GM18507 (cell line): ENCODE measurements at regions not wholly inside any gene's neighbourhood (a gene's known extent, or its start where the extent isn't known, plus 50 kb on each side); places are given as distances from the start of the nearest gene placed in this dataset.
"Not testable (repeated sequence)": the region's sequence is repeated elsewhere in the genome, so short reads cannot be mapped to it uniquely, and the experiment has no call there.

ENCODE experiments used
- DNase-seq: peaks from one replicate; pipeline ENCODE4 v3.0.0; 2011; ENCODE audit warnings: low read depth; ENCODE audit not compliant: insufficient read length; ENCODE audit errors: extremely low spot score
- FAIRE-seq: peaks from 2 replicates; lab custom pipeline; 2011; peaks lifted over from hg19 to GRCh38; lab: Jason Lieb, UNC

- FAIRE-seq, result no peak
Measured at GRCh38 chr21:14694817-14695216, 148.7 kb upstream of the SAMSN1 start.

GRCh38 chr21:14693997-14694396 is 147.9 kb upstream of the SAMSN1 start:
- no peak for DNase-seq
- no peak for FAIRE-seq

More at GRCh38 chr21:14694817-14695216, 148.7 kb upstream of the SAMSN1 start:
- no peak for DNase-seq

GRCh38 chr21:14691914-14692313 is 145.8 kb upstream of the SAMSN1 start:
- no peak for DNase-seq
- no peak for FAIRE-seq

GRCh38 chr21:14690886-14691285 is 144.8 kb upstream of the SAMSN1 start:
- no peak for FAIRE-seq
- no peak for DNase-seq

GRCh38 chr21:14688936-14689335 is 142.8 kb upstream of the SAMSN1 start:
- FAIRE-seq, result no peak
- no peak for DNase-seq

GRCh38 chr21:14688412-14688811 is 142.3 kb upstream of the SAMSN1 start:
- peak; percentile 67 for FAIRE-seq

GRCh38 chr21:14687268-14687625 is 141.1 kb upstream of the SAMSN1 start:
- DNase-seq (no peak), FAIRE-seq (no peak)

More at GRCh38 chr21:14688412-14688811, 142.3 kb upstream of the SAMSN1 start:
- DNase-seq, result no peak

- peak; percentile 97 for FAIRE-seq
Measured at GRCh38 chr21:14686466-14687267, 140.6 kb upstream of the SAMSN1 start.

GRCh38 chr21:14685568-14685967 is 139.5 kb upstream of the SAMSN1 start:
- FAIRE-seq, result peak; percentile 85
- no peak for DNase-seq

More at GRCh38 chr21:14686466-14687267, 140.6 kb upstream of the SAMSN1 start:
- no peak for DNase-seq

GRCh38 chr21:14684071-14684470 is 138.0 kb upstream of the SAMSN1 start:
- FAIRE-seq, result peak; percentile 85

GRCh38 chr21:14683063-14683462 is 136.9 kb upstream of the SAMSN1 start:
- FAIRE-seq (peak; percentile 51), DNase-seq (no peak)

More at GRCh38 chr21:14684071-14684470, 138.0 kb upstream of the SAMSN1 start:
- DNase-seq, result no peak

- DNase-seq (no peak), FAIRE-seq (no peak)
Measured at GRCh38 chr21:14678973-14679574, 133.0 kb upstream of the SAMSN1 start.

- FAIRE-seq (peak; percentile 26), DNase-seq (no peak)
Measured at GRCh38 chr21:14677639-14678179, 131.6 kb upstream of the SAMSN1 start.

- FAIRE-seq (no peak), DNase-seq (no peak)
Measured at GRCh38 chr21:14677013-14677412, 130.9 kb upstream of the SAMSN1 start.

GRCh38 chr21:14675774-14676530 is 129.8 kb upstream of the SAMSN1 start:
- no peak for DNase-seq
- FAIRE-seq, result peak; percentile 86

GRCh38 chr21:14673649-14674048 is 127.5 kb upstream of the SAMSN1 start:
- no peak for DNase-seq

GRCh38 chr21:14672466-14672865 is 126.4 kb upstream of the SAMSN1 start:
- no peak for DNase-seq
- FAIRE-seq, result no peak

More at GRCh38 chr21:14673649-14674048, 127.5 kb upstream of the SAMSN1 start:
- FAIRE-seq, result no peak

GRCh38 chr21:14670409-14670808 is 124.3 kb upstream of the SAMSN1 start:
- DNase-seq (no peak), FAIRE-seq (no peak)

GRCh38 chr21:14669092-14669491 is 123.0 kb upstream of the SAMSN1 start:
- FAIRE-seq, DNase-seq: not testable (repeated sequence)
